LNCAP (cell line): ENCODE measurements at regions not wholly inside any gene's neighbourhood (a gene's known extent, or its start where the extent isn't known, plus 50 kb on each side); places are given as distances from the start of the nearest gene placed in this dataset.

Experiments
- TF ChIP-seq, protein P1 (sequence below): fragments of 450-650 bp; IDR thresholded peaks from 2 replicates; pipeline ENCODE4 v1.5.1; 2017; ENCODE audit warnings: mild to moderate bottlenecking

DNA sequence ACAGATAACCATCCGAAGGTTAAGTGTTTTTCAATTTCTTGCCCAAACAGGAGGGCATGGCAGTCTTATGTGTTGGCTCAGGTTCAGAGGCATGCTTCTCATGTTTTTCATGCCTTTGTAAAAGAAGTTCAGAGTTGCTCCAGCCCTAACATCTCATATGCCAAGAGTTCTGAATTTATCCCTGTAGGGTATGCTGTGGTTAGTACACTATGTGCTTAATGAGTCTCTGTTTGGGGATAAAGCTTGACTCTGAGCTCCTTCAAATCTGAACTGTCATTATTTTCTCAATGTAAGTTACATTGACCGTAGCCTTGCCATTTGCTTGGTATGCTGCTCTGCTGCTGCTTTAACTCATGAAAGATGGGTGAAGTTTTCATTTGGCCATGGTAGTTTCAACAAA is 67.9 kb upstream of the PNPT1 start:
- TF ChIP-seq, protein P1, sequence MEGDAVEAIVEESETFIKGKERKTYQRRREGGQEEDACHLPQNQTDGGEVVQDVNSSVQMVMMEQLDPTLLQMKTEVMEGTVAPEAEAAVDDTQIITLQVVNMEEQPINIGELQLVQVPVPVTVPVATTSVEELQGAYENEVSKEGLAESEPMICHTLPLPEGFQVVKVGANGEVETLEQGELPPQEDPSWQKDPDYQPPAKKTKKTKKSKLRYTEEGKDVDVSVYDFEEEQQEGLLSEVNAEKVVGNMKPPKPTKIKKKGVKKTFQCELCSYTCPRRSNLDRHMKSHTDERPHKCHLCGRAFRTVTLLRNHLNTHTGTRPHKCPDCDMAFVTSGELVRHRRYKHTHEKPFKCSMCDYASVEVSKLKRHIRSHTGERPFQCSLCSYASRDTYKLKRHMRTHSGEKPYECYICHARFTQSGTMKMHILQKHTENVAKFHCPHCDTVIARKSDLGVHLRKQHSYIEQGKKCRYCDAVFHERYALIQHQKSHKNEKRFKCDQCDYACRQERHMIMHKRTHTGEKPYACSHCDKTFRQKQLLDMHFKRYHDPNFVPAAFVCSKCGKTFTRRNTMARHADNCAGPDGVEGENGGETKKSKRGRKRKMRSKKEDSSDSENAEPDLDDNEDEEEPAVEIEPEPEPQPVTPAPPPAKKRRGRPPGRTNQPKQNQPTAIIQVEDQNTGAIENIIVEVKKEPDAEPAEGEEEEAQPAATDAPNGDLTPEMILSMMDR, result no peak

- TF ChIP-seq, protein P1, result no peak
Measured at GRCh38 chr2:55761024-55761423, 67.4 kb upstream of the PNPT1 start.

DNA sequence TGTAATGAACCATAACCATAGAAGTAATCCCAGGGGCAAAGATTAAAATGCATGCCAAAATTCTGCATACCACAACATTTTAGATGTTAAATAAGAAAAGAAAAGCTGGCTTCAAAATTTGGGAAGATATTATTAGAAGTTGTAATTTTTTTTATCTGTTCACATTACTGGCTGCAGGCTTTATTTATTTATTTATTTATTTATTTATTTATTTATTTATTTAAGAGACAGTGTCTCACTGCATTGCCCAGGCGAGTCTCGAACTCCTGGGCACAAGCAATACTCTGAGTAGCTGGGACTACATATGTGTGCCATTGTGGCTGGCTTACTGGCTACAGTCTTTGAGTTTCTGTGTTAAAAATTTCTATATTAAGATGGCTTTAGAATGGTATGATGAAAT is 66.5 kb upstream of the PNPT1 start:
- TF ChIP-seq, protein P1, result no peak

GRCh38 chr2:55759271-55759921 is 65.8 kb upstream of the PNPT1 start:
- TF ChIP-seq, protein P1, result no peak

- TF ChIP-seq, protein P1, result no peak
Measured at GRCh38 chr2:55751966-55752365, 58.3 kb upstream of the PNPT1 start.

GRCh38 chr2:55743583-55743982 is 49.9 kb upstream of the PNPT1 start:
- TF ChIP-seq, protein P1, result no peak
